Psoas muscle (tissue), 7 donors: ENCODE measurements at regions not wholly inside any gene's neighbourhood (a gene's known extent, or its start where the extent isn't known, plus 50 kb on each side); places are given as distances from the start of the nearest gene placed in this dataset.
"Not testable (repeated sequence)": the region's sequence is repeated elsewhere in the genome, so short reads cannot be mapped to it uniquely, and the experiment has no call there.

Experiments
- ATAC-seq, 4 donors: fragments of 200-7000 bp; cut with Tn5 transposase; one replicate each; pipeline ENCODE4 v1.9.1; 2020; ENCODE audit warnings: moderate library complexity in 3 of 4, mild to moderate bottlenecking in 2 of 4
- DNase-seq, 2 donors: peaks; one replicate each; pipeline ENCODE4 v3.0.0-alpha.2; 2020
- H3K27ac ChIP-seq: fragments of 200-600 bp; one replicate; pipeline ENCODE4 v1.8.0; 2022
- H3K27me3 ChIP-seq, 3 donors: fragments of 200-600 bp in 1 of 3; one replicate each; pipeline versions ENCODE4 v1.6.1 to v1.8.0; 2013 to 2022; ENCODE audit warnings: low read length in 2 of 3, mild to moderate bottlenecking in 2 of 3, moderate library complexity in 1 of 3; ENCODE audit not compliant: insufficient read depth in 3 of 3
- H3K36me3 ChIP-seq, 2 donors: fragments of 200-600 bp in 1 of 2; one replicate each; pipeline versions ENCODE4 v1.6.1 to v1.8.0; 2013 to 2022; ENCODE audit warnings: low read depth in 1 of 2, mild to moderate bottlenecking in 1 of 2, moderate library complexity in 1 of 2; ENCODE audit not compliant: insufficient read depth in 1 of 2
- H3K4me1 ChIP-seq: fragments of 200-600 bp; one replicate; pipeline ENCODE4 v1.8.0; 2022
- H3K4me3 ChIP-seq: fragments of 200-600 bp; one replicate; pipeline ENCODE4 v1.8.0; 2022; ENCODE audit warnings: mild to moderate bottlenecking
- H3K9me3 ChIP-seq: fragments of 200-600 bp; one replicate; pipeline ENCODE4 v1.8.0; 2022
- CTCF ChIP-seq: fragments of 200-600 bp; IDR thresholded peaks from one replicate; pipeline ENCODE4 v1.8.0; 2022; ENCODE audit warnings: antibody characterized with exemption
- WGBS, 3 donors: extraction: QIAGEN DNeasy Blood & Tissue Kit; methylation state at CpG; one replicate each; pipeline versions ENCODE4 v1.1.6 to v1.1.7; 2013; 5-methylcytosine and 5-hydroxymethylcytosine counted together
- intact Hi-C, 2 donors: fragments of 100-400 bp; cut with DNase I; formaldehyde crosslinking; loops; one replicate each; pipeline versions ENCODE4 v1.11.0 to v1.14.2; 2022
- donor health status: healthy with polysubstance abuse.
- donor health status: DM: no; HTN: no; CAD: no; lungs with moderate emphysema.
- donor health status: Bipolar disorder and iron deficiency.
- donor health status: healthy.
- donor health status: DM: yes; HTN: yes; CAD: no.
- donor health status: DM: no; HTN: no; CAD: no.
- donor health status: DM: yes; HTN: yes; CAD: no.

DNA sequence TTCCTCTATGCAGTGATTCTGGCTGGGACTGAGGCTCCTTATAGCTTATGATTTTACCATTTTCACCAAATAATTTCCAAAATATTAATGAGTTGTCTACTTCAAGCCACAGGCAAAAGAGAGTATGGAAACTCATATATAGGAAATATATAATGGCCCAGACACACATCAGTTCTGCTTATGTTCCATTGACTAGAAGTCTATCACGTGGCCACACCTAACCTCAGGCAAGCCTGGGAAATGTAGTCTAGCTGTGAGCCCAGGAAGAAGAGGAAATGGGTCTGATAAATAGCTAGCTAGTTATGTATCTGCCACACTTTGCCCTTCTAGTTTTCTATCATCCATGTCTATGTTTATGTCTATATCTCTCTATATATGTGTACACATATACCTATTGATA lies 195.1 kb downstream of the OTOL1 start:
- TF ChIP-seq CTCF, result no peak
- Histone ChIP-seq H3K4me1 (no peaks in the 10 kb centered on the region), H3K9me3 (no peaks in the 10 kb centered on the region), H3K4me3 (no peak overlapping the region), H3K27ac (no peak overlapping the region), H3K36me3 (no peaks in the 10 kb centered on the region), H3K27me3 (no peaks in the 10 kb centered on the region)
- 90 to 93% (median 93%) methylated on average over 1 of the region's 1 CpG for WGBS, 3 donors
- intact Hi-C loops, result no loop called here
- no peak for ATAC-seq
- DNase-seq, result no peak

GRCh38 chr3:161694682-161695564 lies 198.3 kb downstream of the OTOL1 start:
- ATAC-seq, result no peak
- no peaks in the 10 kb centered on the region for H3K4me1 ChIP-seq
- no peak overlapping the region for H3K4me3 ChIP-seq
- intact Hi-C loops, result no loop called here
- no peak for DNase-seq
- H3K36me3 ChIP-seq, result no peaks in the 10 kb centered on the region
- WGBS, 3 donors, result 61 to 72% (median 67%) methylated on average over 5 of the region's 5 CpGs
- no peaks in the 10 kb centered on the region for H3K27me3 ChIP-seq
- no peak overlapping the region for H3K27ac ChIP-seq
- no peaks in the 10 kb centered on the region for H3K9me3 ChIP-seq
- TF ChIP-seq CTCF, result no peak

DNA sequence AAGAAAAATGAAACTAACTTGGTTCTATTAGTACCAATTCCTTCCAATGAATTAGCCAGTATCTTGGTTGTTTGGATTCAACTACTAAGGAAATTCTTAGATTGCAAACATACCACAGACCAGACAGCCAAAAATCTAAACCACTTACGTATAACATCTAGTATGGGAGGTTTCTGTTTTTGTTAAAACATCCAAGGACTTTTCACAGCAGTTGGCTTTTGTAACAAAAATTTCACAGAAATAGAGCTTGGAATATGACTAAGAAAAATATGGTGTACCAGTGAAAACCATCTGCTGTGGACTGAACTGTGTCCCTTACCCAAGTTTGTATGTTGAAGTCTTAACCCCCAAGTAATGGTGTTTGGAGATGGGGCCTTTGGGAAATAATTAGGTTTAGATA lies 199.2 kb downstream of the OTOL1 start:
- intact Hi-C loops, result no loop called here
- no peaks in the 10 kb centered on the region for H3K36me3 ChIP-seq
- 67 to 75% (median 70%) methylated on average over 1 of the region's 1 CpG for WGBS, 3 donors
- H3K4me1 ChIP-seq, result no peaks in the 10 kb centered on the region
- H3K27ac ChIP-seq, result no peak overlapping the region
- DNase-seq (no peak), ATAC-seq (no peak)
- no peak for TF ChIP-seq CTCF
- H3K9me3 ChIP-seq, result no peaks in the 10 kb centered on the region
- no peak overlapping the region for H3K4me3 ChIP-seq
- no peaks in the 10 kb centered on the region for H3K27me3 ChIP-seq

GRCh38 chr3:161700998-161701397 lies 204.4 kb downstream of the OTOL1 start:
- no peak overlapping the region for H3K4me3 ChIP-seq
- 83 to 90% (median 86%) methylated on average over 2 of the region's 2 CpGs for WGBS, 3 donors
- no peak for TF ChIP-seq CTCF
- H3K27ac ChIP-seq, result no peak overlapping the region
- H3K27me3 ChIP-seq, result no peaks in the 10 kb centered on the region
- ATAC-seq (no peak), DNase-seq (no peak)
- no peaks in the 10 kb centered on the region for H3K9me3 ChIP-seq
- intact Hi-C loops, result no loop called here
- H3K4me1 ChIP-seq, result no peaks in the 10 kb centered on the region
- no peaks in the 10 kb centered on the region for H3K36me3 ChIP-seq

GRCh38 chr3:161707253-161707652 lies 210.6 kb downstream of the OTOL1 start:
- DNase-seq, H3K9me3 ChIP-seq, H3K27ac ChIP-seq, intact Hi-C loops, H3K36me3 ChIP-seq, ATAC-seq, H3K4me3 ChIP-seq, H3K27me3 ChIP-seq, H3K4me1 ChIP-seq: not testable (repeated sequence)
- 67 to 76% (median 69%) methylated on average over 5 of the region's 5 CpGs for WGBS, 3 donors
